ENCODE measurements at regions not wholly inside any gene's neighbourhood (a gene's known extent, or its start where the extent isn't known, plus 50 kb on each side); places are given as distances from the start of the nearest gene placed in this dataset.
A peak's percentile ranks its signal among the peaks of the same experiment; 100 is the strongest.

GRCh38 chrX:141641138-141641537 lies 51.6 kb downstream of the SPANXA2 start:
- no peak for DNase-seq

- peak; percentile 15 for DNase-seq
Observed at GRCh38 chrX:141642979-141643378, 53.5 kb downstream of the SPANXA2 start.
